A549 (cell line): ENCODE measurements at regions not wholly inside any gene's neighbourhood (a gene's known extent, or its start where the extent isn't known, plus 50 kb on each side); places are given as distances from the start of the nearest gene placed in this dataset.

ENCODE experiments used
- ATAC-seq, 2 experiments: fragments of 200-7000 bp in 1 of 2; fragments of >200 bp in 1 of 2; cut with Nextera tagmentation in 1 of 2; cut with Tn5 transposase in 1 of 2; 3 replicates each; pipeline versions ENCODE4 v1.8.0 to v1.9.1; 2018 to 2020; ENCODE audit warnings: mild to moderate bottlenecking in 1 of 2, moderate library complexity in 1 of 2
- CTCF ChIA-PET: fragments of 300-600 bp; sonication (Branson Sonifier 250); formaldehyde crosslinking; extraction: SDS; loops from one replicate; lab custom pipeline; 2021; ENCODE audit warnings: antibody characterized with exemption, inconsistent platforms; lab: Yijun Ruan, JAX
- POLR2A ChIA-PET: fragments of 350-600 bp; formaldehyde crosslinking; extraction: SDS; loops from one replicate; lab custom pipeline; 2021; ENCODE audit warnings: antibody characterized with exemption, inconsistent platforms; lab: Yijun Ruan, JAX
- DNase-seq, 2 experiments: peaks; one replicate each; pipeline versions ENCODE4 v3.0.0 to v3.0.0-alpha.2; 2011 to 2016; ENCODE audit warnings: low read depth in 1 of 2, low spot score in 1 of 2
- FAIRE-seq: peaks from 2 replicates; lab custom pipeline; 2011; peaks lifted over from hg19 to GRCh38; lab: Jason Lieb, UNC
- H3K27ac ChIP-seq, 2 experiments: fragments of >200 bp; sonication (Bioruptor Twin); formaldehyde crosslinking; 3 replicates each; pipeline ENCODE4 v1.5.1; 2016 to 2017
- H3K4me1 ChIP-seq: fragments of >200 bp; sonication (Bioruptor Twin); formaldehyde crosslinking; 3 replicates; pipeline ENCODE4 v1.6.1; 2016
- H3K4me2 ChIP-seq: fragments of >200 bp; sonication (Bioruptor Twin); formaldehyde crosslinking; 3 replicates; pipeline ENCODE4 v1.6.1; 2016
- H3K4me3 ChIP-seq: fragments of >200 bp; sonication (Bioruptor Twin); formaldehyde crosslinking; 3 replicates; pipeline ENCODE4 v1.5.1; 2016
- H3K9me3 ChIP-seq: fragments of >200 bp; sonication (Bioruptor Twin); formaldehyde crosslinking; 3 replicates; pipeline ENCODE4 v1.6.1; 2016
- CBX2 ChIP-seq: fragments of 200-600 bp; sonication (generic); IDR thresholded peaks from 2 replicates; pipeline ENCODE4 v1.6.1; 2016; ENCODE audit warnings: low read depth, mild to moderate bottlenecking, borderline replicate concordance
- CBX8 ChIP-seq: fragments of 200-600 bp; sonication (generic); IDR thresholded peaks from 2 replicates; pipeline ENCODE4 v1.6.1; 2016
- CHD4 ChIP-seq: fragments of 200-600 bp; sonication (generic); IDR thresholded peaks from 2 replicates; pipeline ENCODE4 v1.6.1; 2016; ENCODE audit warnings: antibody characterized with exemption, mild to moderate bottlenecking, borderline replicate concordance
- E2F6 ChIP-seq: IDR thresholded peaks from 2 replicates; pipeline ENCODE4 v1.6.1; 2012; ENCODE audit warnings: low read depth, borderline replicate concordance
- EHMT2 ChIP-seq: fragments of 200-600 bp; sonication (generic); IDR thresholded peaks from 2 replicates; pipeline ENCODE4 v1.6.1; 2016; ENCODE audit warnings: antibody characterized with exemption, low read depth, mild to moderate bottlenecking, moderate library complexity
- EP300 ChIP-seq, 2 experiments: fragments of >200 bp; sonication (Bioruptor Twin); formaldehyde crosslinking; IDR thresholded peaks; 2 replicates in 1 of 2; 3 replicates in 1 of 2; pipeline ENCODE4 v1.6.1; 2016 to 2017
- ESRRA ChIP-seq: fragments of 150-350 bp; IDR thresholded peaks from 2 replicates; pipeline ENCODE4 v1.6.1; 2014; ENCODE audit warnings: mild to moderate bottlenecking, low read length, borderline replicate concordance
- FOSL2 ChIP-seq, 2 experiments: fragments of 450-650 bp in 1 of 2; fragments of >200 bp in 1 of 2; sonication (Bioruptor Twin) in 1 of 2; formaldehyde crosslinking; IDR thresholded peaks; 2 replicates each; pipeline versions ENCODE4 v1.5.0 to v1.6.1; 2016 to 2020; ENCODE audit warnings: mild to moderate bottlenecking in 1 of 2, moderate library complexity in 1 of 2
- HDAC2 ChIP-seq: fragments of 200-600 bp; sonication (generic); IDR thresholded peaks from 2 replicates; pipeline ENCODE4 v1.6.1; 2016
- HMGXB4 ChIP-seq: fragments of 250-450 bp; sonication (Bioruptor Pico); IDR thresholded peaks from 2 replicates; pipeline ENCODE4 v1.5.0; 2021; ENCODE audit warnings: mild to moderate bottlenecking, moderate library complexity, borderline replicate concordance
- JUN ChIP-seq, 2 experiments: fragments of >200 bp; sonication (Bioruptor Twin); formaldehyde crosslinking; IDR thresholded peaks; 2 replicates in 1 of 2; 3 replicates in 1 of 2; pipeline ENCODE4 v1.6.1; 2016 to 2017
- KDM1A ChIP-seq: fragments of 200-600 bp; sonication (generic); IDR thresholded peaks from 2 replicates; pipeline ENCODE4 v1.6.1; 2016; ENCODE audit warnings: low read depth, mild to moderate bottlenecking
- MAFK ChIP-seq: fragments of 450-650 bp; IDR thresholded peaks from 2 replicates; pipeline ENCODE4 v1.6.1; 2014; ENCODE audit not compliant: partially characterized antibody
- MAX ChIP-seq: IDR thresholded peaks from 2 replicates; pipeline ENCODE4 v1.6.1; 2012
- MAZ ChIP-seq: fragments of 150-350 bp; IDR thresholded peaks from 2 replicates; pipeline ENCODE4 v1.6.1; 2014; ENCODE audit warnings: antibody characterized with exemption, low read depth, low read length, borderline replicate concordance
- NR3C1 ChIP-seq: fragments of >200 bp; sonication (Bioruptor Twin); formaldehyde crosslinking; IDR thresholded peaks from 3 replicates; pipeline ENCODE4 v1.6.1; 2017
- POLR2AphosphoS2 ChIP-seq: conservative IDR thresholded peaks from 2 replicates; pipeline ENCODE4 v1.6.1; 2012; ENCODE audit warnings: low read length, improper control_type of control experiment, inconsistent platforms
- RARB ChIP-seq: fragments of 250-450 bp; sonication (Bioruptor Pico); IDR thresholded peaks from 2 replicates; pipeline ENCODE4 v1.8.0; 2021; ENCODE audit warnings: mild to moderate bottlenecking, moderate library complexity
- RNF2 ChIP-seq: fragments of 200-600 bp; sonication (generic); IDR thresholded peaks from 2 replicates; pipeline ENCODE4 v1.6.1; 2016; ENCODE audit warnings: low read depth, mild to moderate bottlenecking, antibody characterized with exemption, moderate library complexity, borderline replicate concordance
- USF2 ChIP-seq: fragments of 450-650 bp; IDR thresholded peaks from 2 replicates; pipeline ENCODE4 v1.6.1; 2014; ENCODE audit warnings: antibody characterized with exemption
- ZC3H11A ChIP-seq: fragments of 450-650 bp; IDR thresholded peaks from 2 replicates; pipeline ENCODE4 v1.6.1; 2014; ENCODE audit warnings: antibody characterized with exemption, mild to moderate bottlenecking
- ZFP36 ChIP-seq: fragments of 450-650 bp; IDR thresholded peaks from 2 replicates; pipeline ENCODE4 v1.6.1; 2014; ENCODE audit warnings: borderline replicate concordance; ENCODE audit not compliant: partially characterized antibody
- WGBS: methylation state at CpG from one replicate; pipeline ENCODE4 v1.1.6; 2017; ENCODE audit errors: missing lambda C conversion rate; 5-methylcytosine and 5-hydroxymethylcytosine counted together
- TF ChIP-seq, protein P1 (sequence below): fragments of >200 bp; sonication (Bioruptor Twin); formaldehyde crosslinking; IDR thresholded peaks from 3 replicates; pipeline ENCODE4 v1.6.1; 2016

DNA sequence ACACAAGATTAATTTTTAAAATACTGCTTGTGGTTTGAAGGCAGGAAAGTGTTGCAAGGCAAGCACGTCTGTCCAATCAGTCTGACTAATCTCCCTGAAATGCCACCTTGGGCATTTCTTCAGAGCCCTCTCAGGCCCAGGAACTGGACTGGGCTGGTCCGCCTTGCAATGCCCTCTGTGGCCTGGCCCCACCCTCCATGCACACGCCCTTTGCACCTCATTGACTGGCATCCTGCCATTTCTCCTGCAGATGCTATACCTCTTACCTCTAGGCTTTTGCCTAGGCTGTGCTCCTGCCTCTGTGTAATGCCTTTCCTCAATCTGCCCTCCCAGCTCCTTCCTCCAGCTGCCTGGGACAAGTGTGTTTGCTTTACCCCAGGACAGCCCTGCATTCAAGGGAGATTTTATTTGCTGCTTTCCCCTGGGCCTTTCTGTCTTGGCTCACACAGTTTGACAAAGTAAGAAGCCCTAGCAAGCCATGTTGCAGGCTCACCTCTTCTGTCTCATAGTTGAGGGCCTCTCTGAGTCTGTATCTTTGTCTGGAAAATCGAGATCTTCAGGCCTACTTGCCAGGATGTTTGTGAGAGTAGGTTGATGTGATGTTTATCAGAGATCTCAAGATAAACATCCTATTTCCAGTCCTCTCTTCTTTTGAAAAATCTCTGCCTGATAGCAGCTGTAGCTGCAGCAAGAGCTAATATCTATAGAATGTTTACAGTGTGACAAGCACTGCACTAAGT is 149.2 kb upstream of the JUN start (continued):
- TF ChIP-seq FOSL2 (IDR thresholded peaks at IDR 0.05), result peak; percentile 56
- peak; percentile 88 for TF ChIP-seq FOSL2 (CRISPR knock-in tag; IDR thresholded peaks at IDR 0.05)
- no peak; the same call in 1 of the 2 replicates for TF ChIP-seq E2F6
- no peak for TF ChIP-seq ZC3H11A
- no peak for TF ChIP-seq EHMT2
- no peak for TF ChIP-seq MAZ
- TF ChIP-seq ZFP36, result no peak
- TF ChIP-seq, protein P1, sequence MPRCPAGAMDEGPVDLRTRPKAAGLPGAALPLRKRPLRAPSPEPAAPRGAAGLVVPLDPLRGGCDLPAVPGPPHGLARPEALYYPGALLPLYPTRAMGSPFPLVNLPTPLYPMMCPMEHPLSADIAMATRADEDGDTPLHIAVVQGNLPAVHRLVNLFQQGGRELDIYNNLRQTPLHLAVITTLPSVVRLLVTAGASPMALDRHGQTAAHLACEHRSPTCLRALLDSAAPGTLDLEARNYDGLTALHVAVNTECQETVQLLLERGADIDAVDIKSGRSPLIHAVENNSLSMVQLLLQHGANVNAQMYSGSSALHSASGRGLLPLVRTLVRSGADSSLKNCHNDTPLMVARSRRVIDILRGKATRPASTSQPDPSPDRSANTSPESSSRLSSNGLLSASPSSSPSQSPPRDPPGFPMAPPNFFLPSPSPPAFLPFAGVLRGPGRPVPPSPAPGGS, result no peak; the same call in 1 of the 3 replicates
- TF ChIP-seq JUN (IDR thresholded peaks at IDR 0.05), result peak in 1 of 2 experiments; percentile 83; a peak in 4 of 5 replicates
- TF ChIP-seq HMGXB4 (CRISPR knock-in tag), result no peak
- no peak for TF ChIP-seq HDAC2
- no peak for TF ChIP-seq RNF2
- TF ChIP-seq POLR2AphosphoS2, result no peak
- TF ChIP-seq ESRRA, result peak; percentile 58; the same call in 1 of the 2 replicates
- peak; percentile 65 to 90; a peak in 3 of 5 replicates for TF ChIP-seq EP300 (IDR thresholded peaks at IDR 0.05)
- no peak for TF ChIP-seq USF2
- TF ChIP-seq MAX, result peak; percentile 76; the same call in 1 of the 2 replicates
- TF ChIP-seq CBX2, result no peak
- no peak for TF ChIP-seq CBX8
- TF ChIP-seq RARB (CRISPR knock-in tag), result no peak
- TF ChIP-seq CHD4, result no peak
- TF ChIP-seq NR3C1, result no peak
- no peak for TF ChIP-seq KDM1A

GRCh38 chr1:58933599-58933926 is 149.7 kb upstream of the JUN start:
- TF ChIP-seq RARB (CRISPR knock-in tag) (no peak), MAFK (peak; percentile 53)
- TF ChIP-seq, all 56 proteins: peak for 1
- DNase-seq (peak in 1 of 2 experiments; percentile 81), FAIRE-seq (no peak), ATAC-seq (peak; percentile 27 to 36; a peak in 5 of 6 replicates)
- H3K27ac ChIP-seq, result peak overlapping the region; percentile 91 to 98
- H3K4me2 ChIP-seq, result peak overlapping the region; percentile 71
- peaks cover 52% of the 10 kb centered on the region for H3K4me1 ChIP-seq
- H3K4me3 ChIP-seq, result no peak overlapping the region
- ChIA-PET POLR2A (interaction anchor here (1.0 to 2.1 kb wide), 2 partner anchors 13 to 218 kb away, joined by 3 to 6 read pairs; no protein-coding TSS in a partner anchor), CTCF (interaction anchor here (0.9 to 1.6 kb wide), 3 partner anchors 112 to 826 kb away, joined by 3 to 4 read pairs (median 3); no protein-coding TSS in a partner anchor)
- H3K9me3 ChIP-seq, result no peaks in the 10 kb centered on the region
- 73% methylated on average over 2 of the region's 2 CpGs for WGBS
